ENCODE measurements at regions not wholly inside any gene's neighbourhood (a gene's known extent, or its start where the extent isn't known, plus 50 kb on each side); places are given as distances from the start of the nearest gene placed in this dataset.
"Not testable (repeated sequence)": the region's sequence is repeated elsewhere in the genome, so short reads cannot be mapped to it uniquely, and the experiment has no call there.

DNA sequence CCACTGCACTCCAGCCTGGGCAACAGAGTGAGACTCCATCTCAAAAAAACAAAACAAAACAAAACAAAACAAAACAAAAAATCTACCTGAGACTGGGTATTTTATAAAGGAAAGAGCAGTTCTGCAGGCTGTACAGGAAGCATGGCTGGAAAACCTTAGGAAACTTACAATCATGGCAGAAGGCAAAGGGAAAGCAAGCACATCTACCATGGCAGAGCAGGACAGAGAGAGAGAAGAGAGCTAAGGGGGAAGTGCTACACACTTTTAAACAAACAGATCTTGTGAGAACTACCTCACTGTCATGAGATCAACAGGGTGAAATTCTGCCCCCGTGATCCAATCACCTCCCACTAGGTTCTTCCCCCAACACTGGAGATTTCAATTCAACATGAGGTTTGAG is 198.3 kb upstream of the SAMSN1 start:
- ATAC-seq (no peak), DNase-seq (no peak)
- Mint-ChIP-seq H3K27me3 (peaks cover 2% of the 10 kb centered on the region), H3K27ac (no peak overlapping the region), H3K36me3 (ENCODE audit: low read depth) (no peaks in the 10 kb centered on the region), H3K4me3 (no peak overlapping the region), H3K4me1 (no peaks in the 10 kb centered on the region), H3K9me3 (no peaks in the 10 kb centered on the region)

- no peaks in the 10 kb centered on the region for H3K36me3 Mint-ChIP-seq (ENCODE audit: low read depth)
- ATAC-seq (no peak), DNase-seq (no peak)
- H3K27ac Mint-ChIP-seq: no peak overlapping the region
- H3K27me3 Mint-ChIP-seq: peaks cover 2% of the 10 kb centered on the region
- peaks cover 9% of the 10 kb centered on the region for H3K4me1 Mint-ChIP-seq
- H3K4me3 Mint-ChIP-seq: no peak overlapping the region
- H3K9me3 Mint-ChIP-seq: no peaks in the 10 kb centered on the region
Measured at GRCh38 chr21:14742119-14742518, 196.0 kb upstream of the SAMSN1 start.

DNA sequence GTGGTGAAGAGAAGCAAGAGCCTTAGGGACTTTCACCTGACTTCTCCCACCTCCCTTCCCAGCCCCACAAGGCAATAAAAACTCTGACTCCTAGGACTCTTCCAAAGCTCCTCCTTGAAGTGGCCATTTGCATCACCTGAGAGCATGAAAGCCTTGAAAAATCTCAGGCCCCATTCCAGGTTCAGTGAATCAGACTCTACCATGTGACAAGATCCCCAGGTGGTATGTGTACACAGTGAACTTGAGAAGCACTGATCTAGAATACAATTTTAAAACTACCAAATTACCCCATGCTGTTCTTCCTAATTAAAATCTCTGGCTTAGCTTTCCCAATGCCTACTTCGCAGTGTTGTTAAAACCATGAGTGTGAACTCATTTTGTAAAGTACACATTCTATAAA is 195.1 kb upstream of the SAMSN1 start:
- no peak for DNase-seq
- Mint-ChIP-seq H3K4me1 (peaks cover 16% of the 10 kb centered on the region), H3K27me3 (peaks cover 2% of the 10 kb centered on the region), H3K36me3 (ENCODE audit: low read depth) (no peaks in the 10 kb centered on the region), H3K27ac (no peak overlapping the region), H3K4me3 (no peak overlapping the region), H3K9me3 (no peaks in the 10 kb centered on the region)
- ATAC-seq: no peak

- H3K4me3 Mint-ChIP-seq: no peak overlapping the region
- H3K9me3 Mint-ChIP-seq: no peaks in the 10 kb centered on the region
- H3K4me1 Mint-ChIP-seq: peaks cover 20% of the 10 kb centered on the region
- H3K36me3 Mint-ChIP-seq (ENCODE audit: low read depth): no peaks in the 10 kb centered on the region
- DNase-seq (no peak), ATAC-seq (no peak)
- H3K27ac Mint-ChIP-seq: no peak overlapping the region
- H3K27me3 Mint-ChIP-seq: peaks cover 2% of the 10 kb centered on the region
Measured at GRCh38 chr21:14740692-14741091, 194.6 kb upstream of the SAMSN1 start.

- H3K27ac Mint-ChIP-seq: no peak overlapping the region
Measured at GRCh38 chr21:14740116-14740515, 194.0 kb upstream of the SAMSN1 start.

GRCh38 chr21:14739590-14739989 is 193.5 kb upstream of the SAMSN1 start:
- no peaks in the 10 kb centered on the region for H3K9me3 Mint-ChIP-seq
- H3K27ac Mint-ChIP-seq: no peak overlapping the region
- peaks cover under 1% of the 10 kb centered on the region for H3K27me3 Mint-ChIP-seq
- no peak for DNase-seq
- H3K36me3 Mint-ChIP-seq (ENCODE audit: low read depth): no peaks in the 10 kb centered on the region
- no peak overlapping the region for H3K4me3 Mint-ChIP-seq
- ATAC-seq: no peak
- peaks cover 28% of the 10 kb centered on the region for H3K4me1 Mint-ChIP-seq

More at GRCh38 chr21:14740116-14740515, 194.0 kb upstream of the SAMSN1 start:
- DNase-seq (no peak), ATAC-seq (no peak)
- Mint-ChIP-seq H3K4me3 (no peak overlapping the region), H3K27me3 (peaks cover 2% of the 10 kb centered on the region), H3K9me3 (no peaks in the 10 kb centered on the region), H3K4me1 (peaks cover 24% of the 10 kb centered on the region), H3K36me3 (ENCODE audit: low read depth) (no peaks in the 10 kb centered on the region)

DNA sequence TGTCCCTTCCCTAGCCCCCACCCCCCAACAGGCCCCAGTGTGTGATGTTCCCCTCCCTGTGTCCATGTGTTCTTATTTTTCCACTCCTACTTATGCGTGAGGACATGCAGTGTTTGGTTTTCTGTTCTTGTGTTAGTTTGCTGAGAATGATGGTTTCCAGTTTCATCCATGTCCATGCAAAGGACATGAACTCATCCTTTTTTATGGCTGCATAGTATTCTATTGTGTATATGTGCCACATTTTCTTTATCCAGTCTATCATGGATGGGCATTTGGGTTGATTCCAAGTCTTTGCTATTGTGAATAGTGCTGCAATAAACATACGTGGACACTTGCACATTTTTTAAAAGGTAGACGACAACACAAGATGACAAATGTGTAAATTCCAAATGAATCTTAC is 192.5 kb upstream of the SAMSN1 start:
- DNase-seq; ATAC-seq; H3K4me3 Mint-ChIP-seq; H3K9me3 Mint-ChIP-seq; H3K27me3 Mint-ChIP-seq; H3K27ac Mint-ChIP-seq; H3K36me3 Mint-ChIP-seq (ENCODE audit: low read depth): not testable (repeated sequence)
- peaks cover 34% of the 10 kb centered on the region for H3K4me1 Mint-ChIP-seq

- DNase-seq: peak; percentile 29
- Mint-ChIP-seq H3K27me3 (no peaks in the 10 kb centered on the region), H3K27ac (no peak overlapping the region), H3K36me3 (ENCODE audit: low read depth) (no peaks in the 10 kb centered on the region), H3K4me1 (peaks cover 35% of the 10 kb centered on the region), H3K4me3 (no peak overlapping the region), H3K9me3 (no peaks in the 10 kb centered on the region)
- ATAC-seq: peak; percentile 63
Measured at GRCh38 chr21:14737922-14738321, 191.8 kb upstream of the SAMSN1 start.

DNA sequence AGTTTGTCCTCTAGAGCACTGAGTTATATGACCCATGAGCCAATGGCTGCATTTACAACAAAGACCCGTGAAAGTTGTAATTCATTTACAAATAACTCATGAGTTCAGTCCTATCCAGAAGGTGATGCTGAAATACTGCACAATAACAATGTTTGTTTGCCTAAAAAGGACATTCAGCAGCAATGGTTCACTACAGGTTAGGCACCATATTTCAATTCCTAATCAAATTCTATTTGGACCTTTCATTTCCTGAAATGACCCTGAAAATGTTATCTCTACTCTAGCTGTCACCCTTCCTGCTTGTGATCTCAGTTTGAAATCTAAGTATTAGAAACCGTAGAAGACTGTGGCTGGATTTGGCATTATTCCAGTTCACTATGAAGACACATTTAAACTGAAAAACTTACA is 191.2 kb upstream of the SAMSN1 start:
- H3K27me3 Mint-ChIP-seq: no peaks in the 10 kb centered on the region
- no peak overlapping the region for H3K27ac Mint-ChIP-seq
- H3K4me1 Mint-ChIP-seq: peaks cover 35% of the 10 kb centered on the region
- no peaks in the 10 kb centered on the region for H3K36me3 Mint-ChIP-seq (ENCODE audit: low read depth)
- DNase-seq: no peak
- no peak overlapping the region for H3K4me3 Mint-ChIP-seq
- no peak for ATAC-seq
- H3K9me3 Mint-ChIP-seq: no peaks in the 10 kb centered on the region

GRCh38 chr21:14736672-14737071 is 190.6 kb upstream of the SAMSN1 start:
- Mint-ChIP-seq H3K4me1 (peaks cover 35% of the 10 kb centered on the region), H3K36me3 (ENCODE audit: low read depth) (no peaks in the 10 kb centered on the region), H3K27me3 (no peaks in the 10 kb centered on the region), H3K27ac (peak overlapping the region; percentile 68), H3K4me3 (no peak overlapping the region), H3K9me3 (no peaks in the 10 kb centered on the region)
- no peak for ATAC-seq
- DNase-seq: no peak

DNA sequence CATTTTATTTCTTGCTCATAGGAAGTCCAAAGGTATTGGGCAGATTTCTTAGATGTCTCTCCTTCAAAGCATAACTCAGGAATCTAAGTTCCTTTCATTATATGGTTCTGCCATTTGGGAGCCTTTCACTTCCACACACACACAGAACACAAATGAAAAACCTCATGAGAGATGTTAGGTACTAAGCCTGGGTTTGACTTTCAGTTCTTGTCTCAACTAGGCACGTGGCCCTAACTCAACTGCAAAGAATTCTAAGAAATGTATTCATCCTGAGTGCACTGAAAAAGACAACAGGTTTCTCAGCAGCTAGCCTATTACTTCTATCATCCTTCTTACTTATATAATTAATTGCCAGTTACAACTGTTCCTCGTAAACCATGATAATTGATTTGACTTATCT is 190.0 kb upstream of the SAMSN1 start:
- DNase-seq (no peak), ATAC-seq (peak; percentile 66)
- H3K27me3 Mint-ChIP-seq: no peaks in the 10 kb centered on the region
- no peak overlapping the region for H3K4me3 Mint-ChIP-seq
- H3K36me3 Mint-ChIP-seq (ENCODE audit: low read depth): no peaks in the 10 kb centered on the region
- H3K4me1 Mint-ChIP-seq: peaks cover 35% of the 10 kb centered on the region
- H3K9me3 Mint-ChIP-seq: no peaks in the 10 kb centered on the region
- H3K27ac Mint-ChIP-seq: peak overlapping the region; percentile 68

GRCh38 chr21:14734833-14735232 is 188.7 kb upstream of the SAMSN1 start:
- DNase-seq (no peak), ATAC-seq (no peak)
- Mint-ChIP-seq H3K27me3 (no peaks in the 10 kb centered on the region), H3K4me3 (no peak overlapping the region), H3K9me3 (no peaks in the 10 kb centered on the region), H3K4me1 (peaks cover 35% of the 10 kb centered on the region), H3K27ac (no peak overlapping the region), H3K36me3 (ENCODE audit: low read depth) (no peaks in the 10 kb centered on the region)

GRCh38 chr21:14734191-14734590 is 188.1 kb upstream of the SAMSN1 start:
- no peak overlapping the region for H3K27ac Mint-ChIP-seq
- DNase-seq (no peak), ATAC-seq (peak; percentile 56)
- H3K36me3 Mint-ChIP-seq (ENCODE audit: low read depth): no peaks in the 10 kb centered on the region
- no peaks in the 10 kb centered on the region for H3K9me3 Mint-ChIP-seq
- H3K27me3 Mint-ChIP-seq: no peaks in the 10 kb centered on the region
- no peak overlapping the region for H3K4me3 Mint-ChIP-seq
- peaks cover 35% of the 10 kb centered on the region for H3K4me1 Mint-ChIP-seq

DNA sequence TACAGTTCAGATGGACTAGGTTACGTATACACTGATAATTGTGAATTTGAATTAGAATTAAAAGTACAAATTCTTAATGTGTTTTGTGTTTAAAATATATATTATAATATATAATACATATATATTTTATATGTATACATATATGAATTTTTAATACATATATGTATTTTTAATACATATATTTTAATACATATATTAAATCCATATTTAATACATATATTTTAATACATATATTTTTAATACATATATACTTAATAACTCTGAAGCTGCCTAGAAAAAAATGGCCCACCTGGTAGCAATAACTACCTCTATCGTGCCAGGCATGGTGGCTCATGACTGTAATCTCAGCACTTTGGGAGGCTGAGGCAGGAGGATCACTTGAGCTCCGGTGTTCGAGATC is 179.1 kb upstream of the SAMSN1 start:
- no peaks in the 10 kb centered on the region for H3K36me3 Mint-ChIP-seq (ENCODE audit: low read depth)
- H3K27ac Mint-ChIP-seq: no peak overlapping the region
- H3K4me3 Mint-ChIP-seq: no peak overlapping the region
- no peak for ATAC-seq
- no peak for DNase-seq
- H3K9me3 Mint-ChIP-seq: no peaks in the 10 kb centered on the region
- H3K27me3 Mint-ChIP-seq: no peaks in the 10 kb centered on the region
- H3K4me1 Mint-ChIP-seq: peaks cover 8% of the 10 kb centered on the region

- H3K36me3 Mint-ChIP-seq (ENCODE audit: low read depth): no peaks in the 10 kb centered on the region
- peaks cover 8% of the 10 kb centered on the region for H3K4me1 Mint-ChIP-seq
- no peaks in the 10 kb centered on the region for H3K27me3 Mint-ChIP-seq
- DNase-seq (no peak), ATAC-seq (peak; percentile 43)
- no peak overlapping the region for H3K27ac Mint-ChIP-seq
- H3K4me3 Mint-ChIP-seq: no peak overlapping the region
- H3K9me3 Mint-ChIP-seq: no peaks in the 10 kb centered on the region
Measured at GRCh38 chr21:14722841-14723483, 176.8 kb upstream of the SAMSN1 start.

GRCh38 chr21:14720237-14720636 is 174.1 kb upstream of the SAMSN1 start:
- no peak for ATAC-seq
- no peaks in the 10 kb centered on the region for H3K27me3 Mint-ChIP-seq
- no peak overlapping the region for H3K4me3 Mint-ChIP-seq
- no peaks in the 10 kb centered on the region for H3K9me3 Mint-ChIP-seq
- no peaks in the 10 kb centered on the region for H3K36me3 Mint-ChIP-seq (ENCODE audit: low read depth)
- peaks cover 3% of the 10 kb centered on the region for H3K4me1 Mint-ChIP-seq
- no peak overlapping the region for H3K27ac Mint-ChIP-seq
- DNase-seq: no peak

Data from activated naive CD8-positive, alpha-beta T cell treated with anti-CD3 and anti-CD28 coated beads, Interleukin-2, amount 50 U/mL, for 24 hours (primary cell).